Mesenchymal stem cell (in vitro differentiated cells and primary cell): ENCODE measurements at regions not wholly inside any gene's neighbourhood (a gene's known extent, or its start where the extent isn't known, plus 50 kb on each side); places are given as distances from the start of the nearest gene placed in this dataset.

ENCODE experiments used
- DNase-seq: peaks from one replicate; pipeline ENCODE4 v3.0.0-alpha.2; 2013
- H2AFZ ChIP-seq: one replicate; pipeline ENCODE4 v1.6.1; 2013; ENCODE audit warnings: low read depth, mild to moderate bottlenecking, control low read depth, inconsistent platforms, low read length, moderate library complexity
- H2AK5ac ChIP-seq: 2 replicates; pipeline ENCODE4 v1.6.1; 2013; ENCODE audit warnings: low read length, moderate library complexity, mild to moderate bottlenecking, inconsistent platforms; ENCODE audit not compliant: severe bottlenecking
- H2BK120ac ChIP-seq: one replicate; pipeline ENCODE4 v1.6.1; 2013; ENCODE audit warnings: low read depth, mild to moderate bottlenecking, inconsistent platforms, low read length, moderate library complexity
- H2BK12ac ChIP-seq, 2 experiments: one replicate each; pipeline ENCODE4 v1.6.1; 2013; ENCODE audit warnings: inconsistent platforms in 2 of 2, low read length in 2 of 2, mild to moderate bottlenecking in 2 of 2, moderate library complexity in 2 of 2, control low read depth in 1 of 2
- H2BK15ac ChIP-seq: one replicate; pipeline ENCODE4 v1.6.1; 2013; ENCODE audit warnings: mild to moderate bottlenecking, low read depth, inconsistent platforms; ENCODE audit not compliant: poor library complexity, severe bottlenecking
- H2BK5ac ChIP-seq: 2 replicates; pipeline ENCODE4 v1.6.1; 2013; ENCODE audit warnings: low read depth, mild to moderate bottlenecking, low read length, control low read depth, inconsistent platforms; ENCODE audit not compliant: poor library complexity, severe bottlenecking
- H3K14ac ChIP-seq, 2 experiments: one replicate each; pipeline ENCODE4 v1.6.1; 2013; ENCODE audit warnings: inconsistent platforms in 2 of 2, low read length in 2 of 2, control low read depth in 1 of 2, mild to moderate bottlenecking in 1 of 2, moderate library complexity in 1 of 2
- H3K18ac ChIP-seq, 2 experiments: one replicate each; pipeline ENCODE4 v1.6.1; 2013; ENCODE audit warnings: inconsistent platforms in 2 of 2, low read length in 2 of 2, control low read depth in 1 of 2, low read depth in 1 of 2, mild to moderate bottlenecking in 1 of 2
- H3K23ac ChIP-seq, 2 experiments: one replicate each; pipeline ENCODE4 v1.6.1; 2013; ENCODE audit warnings: inconsistent platforms in 2 of 2, low read length in 2 of 2, mild to moderate bottlenecking in 2 of 2, moderate library complexity in 2 of 2, control low read depth in 1 of 2
- H3K27ac ChIP-seq: 2 replicates; pipeline ENCODE4 v1.5.1; 2013; ENCODE audit warnings: mild to moderate bottlenecking, moderate library complexity, low read length, control low read depth, inconsistent platforms; ENCODE audit not compliant: poor library complexity, severe bottlenecking
- H3K27me3 ChIP-seq, 2 experiments: 2 replicates each; pipeline versions ENCODE4 v1.6.1 to v1.7.0; 2013; ENCODE audit warnings: low read length in 2 of 2, mild to moderate bottlenecking in 2 of 2, moderate library complexity in 2 of 2, control low read depth in 1 of 2, inconsistent platforms in 1 of 2; ENCODE audit not compliant: control insufficient read depth in 1 of 2, insufficient read depth in 1 of 2
- H3K36me3 ChIP-seq, 2 experiments: 2 replicates each; pipeline versions ENCODE4 v1.6.1 to v1.7.0; 2013; ENCODE audit warnings: low read length in 2 of 2, control low read depth in 1 of 2, inconsistent platforms in 1 of 2, low read depth in 1 of 2, mild to moderate bottlenecking in 1 of 2; ENCODE audit not compliant: insufficient read depth in 2 of 2, control insufficient read depth in 1 of 2
- H3K4ac ChIP-seq, 2 experiments: one replicate each; pipeline ENCODE4 v1.6.1; 2013; ENCODE audit warnings: inconsistent platforms in 2 of 2, low read length in 2 of 2, mild to moderate bottlenecking in 2 of 2, moderate library complexity in 2 of 2, control low read depth in 1 of 2, low read depth in 1 of 2
- H3K4me1 ChIP-seq: 2 replicates; pipeline ENCODE4 v1.6.1; 2013; ENCODE audit warnings: low read depth, low read length, control low read depth; ENCODE audit not compliant: control insufficient read depth, insufficient read depth
- H3K4me2 ChIP-seq: 2 replicates; pipeline ENCODE4 v1.6.1; 2013; ENCODE audit warnings: low read length, mild to moderate bottlenecking, inconsistent platforms; ENCODE audit not compliant: poor library complexity, severe bottlenecking
- H3K4me3 ChIP-seq, 2 experiments: 2 replicates each; pipeline versions ENCODE4 v1.5.1 to v1.7.0; 2013; ENCODE audit warnings: low read length in 2 of 2, mild to moderate bottlenecking in 2 of 2, control low read depth in 1 of 2, low read depth in 1 of 2; ENCODE audit not compliant: insufficient read depth in 1 of 2
- H3K79me1 ChIP-seq: replicated peaks from 2 replicates; pipeline ENCODE4 v1.6.1; 2013; ENCODE audit warnings: mild to moderate bottlenecking, control low read depth, low read length, inconsistent platforms; ENCODE audit not compliant: poor library complexity, severe bottlenecking
- H3K9ac ChIP-seq: 2 replicates; pipeline ENCODE4 v1.7.0; 2013; ENCODE audit warnings: mild to moderate bottlenecking, low read length, moderate library complexity
- H3K9me3 ChIP-seq: 2 replicates; pipeline ENCODE4 v1.7.0; 2013; ENCODE audit warnings: mild to moderate bottlenecking, low read length; ENCODE audit not compliant: control insufficient read depth
- H4K8ac ChIP-seq: one replicate; pipeline ENCODE4 v1.6.1; 2013; ENCODE audit warnings: inconsistent platforms, mild to moderate bottlenecking, low read length, moderate library complexity
- H4K91ac ChIP-seq: one replicate; pipeline ENCODE4 v1.6.1; 2013; ENCODE audit warnings: mild to moderate bottlenecking, low read length, inconsistent platforms
- WGBS: methylation state at CpG from one replicate; pipeline ENCODE4 v1.1.7; 2013; ENCODE audit warnings: mixed read lengths; 5-methylcytosine and 5-hydroxymethylcytosine counted together

GRCh38 chr22:47230741-47231140 lies 468.3 kb downstream of the TBC1D22A start:
- Histone ChIP-seq H3K18ac (no peak overlapping the region), H3K27ac (no peak overlapping the region), H3K27me3 (peaks cover 0 to 9% of the 10 kb centered on the region in 2 experiments), H2AK5ac (no peak overlapping the region), H2BK15ac (no peak overlapping the region), H2BK5ac (no peak overlapping the region), H3K9me3 (peaks cover 21% of the 10 kb centered on the region), H4K8ac (no peak overlapping the region), H3K79me1 (no peaks in the 10 kb centered on the region), H4K91ac (no peak overlapping the region), H3K14ac (no peak overlapping the region), H2BK120ac (no peak overlapping the region), H3K23ac (no peak overlapping the region), H3K4me2 (no peak overlapping the region), H3K9ac (no peak overlapping the region), H3K4ac (no peak overlapping the region), H2AFZ (no peak overlapping the region), H3K36me3 (no peaks in the 10 kb centered on the region), H2BK12ac (no peak overlapping the region), H3K4me3 (no peak overlapping the region), H3K4me1 (no peaks in the 10 kb centered on the region)
- WGBS = 85% methylated on average over 5 of the region's 5 CpGs
- DNase-seq = no peak

DNA sequence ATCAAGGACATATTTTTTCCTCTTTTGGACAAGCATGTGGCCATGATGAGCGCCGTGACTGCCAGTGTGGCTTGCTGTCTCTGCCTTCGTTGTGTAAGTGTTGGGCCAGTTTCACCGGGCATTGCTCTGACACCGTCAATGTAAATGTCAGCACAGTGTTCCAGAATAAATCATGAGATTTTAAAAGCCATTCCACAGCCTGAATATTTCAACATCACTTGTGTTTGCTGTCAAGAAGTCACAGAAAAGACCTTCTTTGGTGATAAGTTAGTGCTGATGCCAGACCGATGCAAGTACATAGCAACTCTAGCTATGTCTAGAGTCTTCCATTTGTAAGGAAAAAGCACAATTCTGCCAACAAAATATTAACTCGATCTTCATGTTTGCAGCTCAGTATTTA lies 467.8 kb downstream of the TBC1D22A start:
- no peak overlapping the region for H2BK15ac ChIP-seq
- 72% methylated on average over 6 of the region's 7 CpGs for WGBS

GRCh38 chr22:47228767-47229166 lies 466.3 kb downstream of the TBC1D22A start:
- Histone ChIP-seq H3K36me3 (no peaks in the 10 kb centered on the region), H3K18ac (no peak overlapping the region), H3K27ac (no peak overlapping the region), H3K4ac (no peak overlapping the region), H2BK120ac (no peak overlapping the region), H3K4me2 (no peak overlapping the region), H4K91ac (no peak overlapping the region), H3K9me3 (peaks cover 15% of the 10 kb centered on the region), H2BK12ac (no peak overlapping the region), H2BK15ac (no peak overlapping the region), H2AK5ac (no peak overlapping the region), H2AFZ (no peak overlapping the region), H3K27me3 (peaks cover 0 to 9% of the 10 kb centered on the region in 2 experiments), H3K23ac (no peak overlapping the region), H4K8ac (no peak overlapping the region), H2BK5ac (no peak overlapping the region), H3K79me1 (no peaks in the 10 kb centered on the region), H3K4me3 (no peak overlapping the region), H3K4me1 (no peaks in the 10 kb centered on the region), H3K9ac (no peak overlapping the region), H3K14ac (no peak overlapping the region)
- WGBS = 29% methylated on average over 2 of the region's 3 CpGs
- no peak for DNase-seq

More for the DNA sequence above, 467.8 kb downstream of the TBC1D22A start:
- Histone ChIP-seq H3K27me3 (peaks cover 0 to 9% of the 10 kb centered on the region in 2 experiments), H2BK5ac (no peak overlapping the region), H3K14ac (no peak overlapping the region), H3K27ac (no peak overlapping the region), H3K4me1 (no peaks in the 10 kb centered on the region), H2AK5ac (no peak overlapping the region), H3K9me3 (peaks cover 19% of the 10 kb centered on the region), H2BK120ac (no peak overlapping the region), H2AFZ (no peak overlapping the region), H3K36me3 (no peaks in the 10 kb centered on the region), H2BK12ac (no peak overlapping the region), H3K18ac (no peak overlapping the region), H3K4ac (no peak overlapping the region), H3K79me1 (no peaks in the 10 kb centered on the region), H3K23ac (no peak overlapping the region), H4K91ac (no peak overlapping the region), H3K9ac (no peak overlapping the region), H3K4me3 (no peak overlapping the region), H3K4me2 (no peak overlapping the region), H4K8ac (no peak overlapping the region)
- no peak for DNase-seq

GRCh38 chr22:47225931-47226633 lies 463.6 kb downstream of the TBC1D22A start:
- no peak for DNase-seq
- no peaks in the 10 kb centered on the region for H3K36me3 ChIP-seq
- no peak overlapping the region for H3K23ac ChIP-seq
- no peaks in the 10 kb centered on the region for H3K4me1 ChIP-seq
- no peak overlapping the region for H3K27ac ChIP-seq
- WGBS = 69% methylated on average over 15 of the region's 15 CpGs
- no peak overlapping the region for H3K9ac ChIP-seq
- H2BK120ac ChIP-seq = no peak overlapping the region
- H3K18ac ChIP-seq = no peak overlapping the region
- no peak overlapping the region for H3K4me3 ChIP-seq
- no peak overlapping the region for H2AFZ ChIP-seq
- no peak overlapping the region for H3K4ac ChIP-seq
- H2BK12ac ChIP-seq = no peak overlapping the region
- no peak overlapping the region for H2AK5ac ChIP-seq
- H3K9me3 ChIP-seq = peaks cover 5% of the 10 kb centered on the region
- no peak overlapping the region for H2BK15ac ChIP-seq
- no peak overlapping the region for H3K4me2 ChIP-seq
- H3K79me1 ChIP-seq = no peaks in the 10 kb centered on the region
- H4K91ac ChIP-seq = no peak overlapping the region
- H4K8ac ChIP-seq = no peak overlapping the region
- no peak overlapping the region for H3K14ac ChIP-seq
- H3K27me3 ChIP-seq = peaks cover 0 to 21% of the 10 kb centered on the region in 2 experiments
- H2BK5ac ChIP-seq = no peak overlapping the region
